ENCODE measurements at regions not wholly inside any gene's neighbourhood (a gene's known extent, or its start where the extent isn't known, plus 50 kb on each side); places are given as distances from the start of the nearest gene placed in this dataset.

- no peaks in the 10 kb centered on the region for H3K9me3 ChIP-seq (ENCODE audit: control insufficient read depth, insufficient read depth, low read length)
- no peaks in the 10 kb centered on the region for H3K36me3 ChIP-seq (ENCODE audit: control insufficient read depth, insufficient read depth, low read length)
- DNase-seq (ENCODE audit: low read depth, low spot score) = no peak
- no CpG with 5 or more reads among the region's 5 CpGs for WGBS (ENCODE audit: insufficient coverage, insufficient read length)
- no peaks in the 10 kb centered on the region for H3K4me1 ChIP-seq (ENCODE audit: control insufficient read depth, insufficient read depth, low read length)
- H3K4me3 ChIP-seq (ENCODE audit: low read length) = no peak overlapping the region
- no peak overlapping the region for H3K27ac ChIP-seq (ENCODE audit: low read length)
- H3K27me3 ChIP-seq (ENCODE audit: control insufficient read depth, insufficient read depth, low read length) = no peaks in the 10 kb centered on the region
Observed at GRCh38 chr9:78678877-78679276, 382.0 kb downstream of the PSAT1 start.

- no peaks in the 10 kb centered on the region for H3K9me3 ChIP-seq (ENCODE audit: control insufficient read depth, insufficient read depth, low read length)
- no peaks in the 10 kb centered on the region for H3K27me3 ChIP-seq (ENCODE audit: control insufficient read depth, insufficient read depth, low read length)
- H3K4me1 ChIP-seq (ENCODE audit: control insufficient read depth, insufficient read depth, low read length) = no peaks in the 10 kb centered on the region
- DNase-seq (ENCODE audit: low read depth, low spot score) = no peak
- WGBS (ENCODE audit: insufficient coverage, insufficient read length) = no CpG with 5 or more reads among the region's 3 CpGs
- H3K27ac ChIP-seq (ENCODE audit: low read length) = no peak overlapping the region
- no peaks in the 10 kb centered on the region for H3K36me3 ChIP-seq (ENCODE audit: control insufficient read depth, insufficient read depth, low read length)
- no peak overlapping the region for H3K4me3 ChIP-seq (ENCODE audit: low read length)
Observed at GRCh38 chr9:78680196-78680595, 383.3 kb downstream of the PSAT1 start.

GRCh38 chr9:78682216-78682615 lies 385.3 kb downstream of the PSAT1 start:
- H3K36me3 ChIP-seq (ENCODE audit: control insufficient read depth, insufficient read depth, low read length) = no peaks in the 10 kb centered on the region
- no peaks in the 10 kb centered on the region for H3K27me3 ChIP-seq (ENCODE audit: control insufficient read depth, insufficient read depth, low read length)
- no CpG with 5 or more reads among the region's 5 CpGs for WGBS (ENCODE audit: insufficient coverage, insufficient read length)
- no peak for DNase-seq (ENCODE audit: low read depth, low spot score)
- H3K9me3 ChIP-seq (ENCODE audit: control insufficient read depth, insufficient read depth, low read length) = no peaks in the 10 kb centered on the region
- H3K4me1 ChIP-seq (ENCODE audit: control insufficient read depth, insufficient read depth, low read length) = no peaks in the 10 kb centered on the region
- H3K4me3 ChIP-seq (ENCODE audit: low read length) = no peak overlapping the region
- H3K27ac ChIP-seq (ENCODE audit: low read length) = no peak overlapping the region

DNA sequence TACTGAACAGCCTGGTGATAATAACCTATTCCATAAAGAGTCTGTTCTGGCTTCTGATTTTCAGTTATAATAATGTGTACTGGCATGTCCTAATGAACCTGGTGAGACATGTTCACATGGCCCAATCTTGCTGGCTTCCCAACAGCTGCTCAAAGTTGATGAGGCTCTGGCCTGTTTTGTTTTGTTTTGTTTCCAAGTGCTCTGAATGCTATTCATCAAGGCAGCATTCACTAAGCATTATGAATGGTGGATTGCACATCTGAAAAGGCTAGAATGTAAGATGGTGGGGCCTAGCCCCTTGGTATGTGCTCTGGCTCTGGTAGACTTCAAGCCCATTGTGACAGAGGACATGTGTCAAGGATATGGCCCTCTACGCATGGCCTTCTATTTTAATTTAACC lies 388.5 kb downstream of the PSAT1 start:
- no peaks in the 10 kb centered on the region for H3K36me3 ChIP-seq (ENCODE audit: control insufficient read depth, insufficient read depth, low read length)
- no CpG with 5 or more reads among the region's 1 CpG for WGBS (ENCODE audit: insufficient coverage, insufficient read length)
- no peak for DNase-seq (ENCODE audit: low read depth, low spot score)
- H3K4me1 ChIP-seq (ENCODE audit: control insufficient read depth, insufficient read depth, low read length) = no peaks in the 10 kb centered on the region
- H3K27ac ChIP-seq (ENCODE audit: low read length) = no peak overlapping the region
- no peaks in the 10 kb centered on the region for H3K9me3 ChIP-seq (ENCODE audit: control insufficient read depth, insufficient read depth, low read length)
- H3K27me3 ChIP-seq (ENCODE audit: control insufficient read depth, insufficient read depth, low read length) = no peaks in the 10 kb centered on the region
- H3K4me3 ChIP-seq (ENCODE audit: low read length) = no peak overlapping the region

DNA sequence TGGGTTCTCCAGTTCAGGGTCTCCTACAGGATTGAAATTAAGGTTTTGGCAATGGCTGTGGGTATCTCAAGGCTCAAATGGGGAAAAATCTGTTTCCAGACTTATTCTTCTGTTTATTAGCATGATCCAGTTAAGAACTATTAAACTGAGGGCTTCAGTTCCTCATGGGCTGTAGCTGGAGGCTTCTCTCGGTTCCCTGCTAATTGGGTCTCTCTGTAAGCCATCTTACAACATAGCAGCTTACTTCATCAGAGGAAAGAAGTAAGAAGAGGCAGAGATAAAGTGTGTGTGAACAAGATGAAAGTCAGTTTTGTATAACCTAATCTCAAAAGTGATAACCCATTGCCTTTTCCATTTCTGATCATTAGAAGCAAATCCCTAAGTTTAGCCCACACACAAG lies 391.9 kb downstream of the PSAT1 start:
- no peaks in the 10 kb centered on the region for H3K4me1 ChIP-seq (ENCODE audit: control insufficient read depth, insufficient read depth, low read length)
- H3K27me3 ChIP-seq (ENCODE audit: control insufficient read depth, insufficient read depth, low read length) = no peaks in the 10 kb centered on the region
- no peaks in the 10 kb centered on the region for H3K36me3 ChIP-seq (ENCODE audit: control insufficient read depth, insufficient read depth, low read length)
- no peaks in the 10 kb centered on the region for H3K9me3 ChIP-seq (ENCODE audit: control insufficient read depth, insufficient read depth, low read length)
- DNase-seq (ENCODE audit: low read depth, low spot score) = no peak
- H3K27ac ChIP-seq (ENCODE audit: low read length) = no peak overlapping the region
- no CpG with 5 or more reads among the region's 1 CpG for WGBS (ENCODE audit: insufficient coverage, insufficient read length)
- H3K4me3 ChIP-seq (ENCODE audit: low read length) = no peak overlapping the region

DNA sequence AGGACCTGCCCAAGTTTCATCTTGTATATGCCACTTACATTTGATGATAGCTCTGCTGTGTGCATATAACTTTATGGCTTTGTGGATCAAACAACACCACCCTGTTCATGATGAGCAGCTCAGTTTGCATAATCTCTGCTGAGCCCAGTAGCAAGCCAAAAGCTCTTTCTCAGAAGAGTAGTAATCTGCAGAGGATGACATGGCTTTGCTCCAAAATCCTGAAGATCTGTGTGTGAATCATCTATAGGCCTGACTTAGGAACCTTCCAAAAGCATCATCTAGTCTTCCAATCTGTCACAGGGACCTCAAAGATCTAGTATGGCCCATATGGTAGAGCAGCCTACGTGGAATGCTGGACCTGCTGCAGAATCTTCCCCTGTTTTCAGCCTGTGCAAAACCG lies 394.6 kb downstream of the PSAT1 start:
- no peak for DNase-seq (ENCODE audit: low read depth, low spot score)
- Histone ChIP-seq H3K9me3 (ENCODE audit: control insufficient read depth, insufficient read depth, low read length) (no peaks in the 10 kb centered on the region), H3K27ac (ENCODE audit: low read length) (no peak overlapping the region), H3K27me3 (ENCODE audit: control insufficient read depth, insufficient read depth, low read length) (no peaks in the 10 kb centered on the region), H3K4me3 (ENCODE audit: low read length) (no peak overlapping the region), H3K4me1 (ENCODE audit: control insufficient read depth, insufficient read depth, low read length) (no peaks in the 10 kb centered on the region), H3K36me3 (ENCODE audit: control insufficient read depth, insufficient read depth, low read length) (no peaks in the 10 kb centered on the region)
- WGBS (ENCODE audit: insufficient coverage, insufficient read length) = no CpG with 5 or more reads among the region's 2 CpGs

DNA sequence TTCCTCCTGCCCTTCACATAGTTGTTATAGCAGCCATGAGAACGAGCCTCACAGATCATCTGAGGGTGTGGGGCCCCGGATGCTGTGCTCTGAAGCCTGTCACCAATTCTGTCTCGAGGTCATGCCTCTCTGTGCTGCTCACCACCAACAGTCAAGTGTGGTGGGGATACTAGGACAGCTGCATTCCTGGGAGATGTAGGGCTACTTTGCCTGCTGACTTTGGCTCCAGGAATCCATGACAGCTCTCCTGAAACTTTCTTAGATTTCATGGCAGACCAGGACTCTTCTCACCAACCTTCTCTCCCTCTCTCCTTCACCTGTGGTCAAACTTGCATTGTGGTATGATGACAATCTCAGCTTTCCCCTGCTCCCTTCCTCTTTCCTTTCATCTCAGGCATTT lies 395.9 kb downstream of the PSAT1 start:
- no peaks in the 10 kb centered on the region for H3K27me3 ChIP-seq (ENCODE audit: control insufficient read depth, insufficient read depth, low read length)
- WGBS (ENCODE audit: insufficient coverage, insufficient read length) = no CpG with 5 or more reads among the region's 3 CpGs
- H3K9me3 ChIP-seq (ENCODE audit: control insufficient read depth, insufficient read depth, low read length) = no peaks in the 10 kb centered on the region
- H3K36me3 ChIP-seq (ENCODE audit: control insufficient read depth, insufficient read depth, low read length) = no peaks in the 10 kb centered on the region
- no peak for DNase-seq (ENCODE audit: low read depth, low spot score)
- no peaks in the 10 kb centered on the region for H3K4me1 ChIP-seq (ENCODE audit: control insufficient read depth, insufficient read depth, low read length)
- no peak overlapping the region for H3K27ac ChIP-seq (ENCODE audit: low read length)
- H3K4me3 ChIP-seq (ENCODE audit: low read length) = no peak overlapping the region

DNA sequence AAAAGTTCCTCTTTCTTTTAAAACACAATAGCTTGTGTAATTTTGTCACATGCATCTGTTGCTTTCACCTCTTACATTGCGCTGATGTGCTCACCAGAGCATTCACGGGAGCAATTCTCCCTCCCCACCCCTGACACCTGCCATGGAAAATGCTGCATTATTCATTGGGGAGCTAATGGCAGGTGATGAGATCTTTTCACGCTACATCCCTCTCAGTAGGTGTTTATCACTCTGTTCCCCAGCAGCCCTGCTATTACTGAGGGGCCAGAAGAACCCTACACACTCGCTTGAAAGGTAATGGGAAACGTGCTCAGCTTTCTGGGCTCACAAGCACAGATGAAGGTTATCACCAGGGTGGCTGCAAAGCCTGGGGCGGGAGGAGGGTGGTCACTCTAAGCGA lies 398.0 kb downstream of the PSAT1 start:
- no peak for DNase-seq (ENCODE audit: low read depth, low spot score)
- no peaks in the 10 kb centered on the region for H3K36me3 ChIP-seq (ENCODE audit: control insufficient read depth, insufficient read depth, low read length)
- H3K4me3 ChIP-seq (ENCODE audit: low read length) = no peak overlapping the region
- H3K27ac ChIP-seq (ENCODE audit: low read length) = no peak overlapping the region
- no peaks in the 10 kb centered on the region for H3K4me1 ChIP-seq (ENCODE audit: control insufficient read depth, insufficient read depth, low read length)
- H3K9me3 ChIP-seq (ENCODE audit: control insufficient read depth, insufficient read depth, low read length) = no peaks in the 10 kb centered on the region
- H3K27me3 ChIP-seq (ENCODE audit: control insufficient read depth, insufficient read depth, low read length) = no peaks in the 10 kb centered on the region
- whole genome bisulfite sequencing (ENCODE audit: insufficient coverage, insufficient read length) = no CpG with 5 or more reads among the region's 7 CpGs

DNA sequence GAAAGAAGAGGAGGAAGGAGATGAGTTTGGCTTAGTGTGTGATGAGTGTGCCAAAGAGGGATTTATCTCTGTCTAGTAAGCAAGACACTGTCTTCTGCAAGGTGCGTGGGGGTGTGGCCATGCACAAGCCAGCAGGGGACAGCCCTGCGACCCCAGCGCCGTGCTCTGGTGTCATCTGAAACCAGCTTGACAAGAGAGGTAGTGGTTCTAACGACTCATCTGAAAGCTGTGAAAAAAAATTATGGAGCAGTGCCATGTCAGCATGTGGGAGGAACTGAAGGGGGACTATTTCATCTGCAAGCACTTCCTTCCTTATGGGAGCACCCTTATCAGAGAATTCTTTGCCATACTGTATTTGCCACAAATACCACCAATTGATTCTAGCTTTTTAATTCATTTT lies 398.6 kb downstream of the PSAT1 start:
- no peak overlapping the region for H3K27ac ChIP-seq (ENCODE audit: low read length)
- DNase-seq (ENCODE audit: low read depth, low spot score) = no peak
- no peaks in the 10 kb centered on the region for H3K4me1 ChIP-seq (ENCODE audit: control insufficient read depth, insufficient read depth, low read length)
- no CpG with 5 or more reads among the region's 5 CpGs for WGBS (ENCODE audit: insufficient coverage, insufficient read length)
- no peaks in the 10 kb centered on the region for H3K9me3 ChIP-seq (ENCODE audit: control insufficient read depth, insufficient read depth, low read length)
- H3K36me3 ChIP-seq (ENCODE audit: control insufficient read depth, insufficient read depth, low read length) = no peaks in the 10 kb centered on the region
- no peak overlapping the region for H3K4me3 ChIP-seq (ENCODE audit: low read length)
- H3K27me3 ChIP-seq (ENCODE audit: control insufficient read depth, insufficient read depth, low read length) = no peaks in the 10 kb centered on the region

GRCh38 chr9:78697618-78698017 lies 400.7 kb downstream of the PSAT1 start:
- no CpG with 5 or more reads among the region's 1 CpG for WGBS (ENCODE audit: insufficient coverage, insufficient read length)
- Histone ChIP-seq H3K9me3 (ENCODE audit: control insufficient read depth, insufficient read depth, low read length) (no peaks in the 10 kb centered on the region), H3K36me3 (ENCODE audit: control insufficient read depth, insufficient read depth, low read length) (no peaks in the 10 kb centered on the region), H3K27me3 (ENCODE audit: control insufficient read depth, insufficient read depth, low read length) (no peaks in the 10 kb centered on the region), H3K4me3 (ENCODE audit: low read length) (no peak overlapping the region), H3K4me1 (ENCODE audit: control insufficient read depth, insufficient read depth, low read length) (no peaks in the 10 kb centered on the region), H3K27ac (ENCODE audit: low read length) (no peak overlapping the region)
- DNase-seq (ENCODE audit: low read depth, low spot score) = no peak

- no peaks in the 10 kb centered on the region for H3K36me3 ChIP-seq (ENCODE audit: control insufficient read depth, insufficient read depth, low read length)
- H3K27me3 ChIP-seq (ENCODE audit: control insufficient read depth, insufficient read depth, low read length) = no peaks in the 10 kb centered on the region
- H3K4me3 ChIP-seq (ENCODE audit: low read length) = no peak overlapping the region
- no peaks in the 10 kb centered on the region for H3K4me1 ChIP-seq (ENCODE audit: control insufficient read depth, insufficient read depth, low read length)
- H3K27ac ChIP-seq (ENCODE audit: low read length) = no peak overlapping the region
- no CpG with 5 or more reads among the region's 2 CpGs for WGBS (ENCODE audit: insufficient coverage, insufficient read length)
- no peaks in the 10 kb centered on the region for H3K9me3 ChIP-seq (ENCODE audit: control insufficient read depth, insufficient read depth, low read length)
- DNase-seq (ENCODE audit: low read depth, low spot score) = no peak
Observed at GRCh38 chr9:78698371-78698770, 401.4 kb downstream of the PSAT1 start.

Measured in iPS DF 6.9 (cell line).